Uterus (tissue), 3 donors: ENCODE measurements at regions not wholly inside any gene's neighbourhood (a gene's known extent, or its start where the extent isn't known, plus 50 kb on each side); places are given as distances from the start of the nearest gene placed in this dataset.
"Not testable (repeated sequence)": the region's sequence is repeated elsewhere in the genome, so short reads cannot be mapped to it uniquely, and the experiment has no call there.

Experiments used
- DNase-seq, 2 donors: peaks; one replicate each; pipeline ENCODE4 v3.0.0-alpha.2; 2019 to 2020
- H3K27ac ChIP-seq, 2 donors: fragments of 200-600 bp; sonication (generic); 1 replicate in 1 of 2; 2 replicates in 1 of 2; pipeline ENCODE4 v1.5.1; 2016 to 2018
- H3K27me3 ChIP-seq, 2 donors: fragments of 200-600 bp; sonication (generic); one replicate each; pipeline ENCODE4 v1.5.1; 2018 to 2019; ENCODE audit warnings: control low read depth in 1 of 2
- H3K36me3 ChIP-seq, 2 donors: fragments of 200-600 bp; sonication (generic); one replicate each; pipeline ENCODE4 v1.5.1; 2019; ENCODE audit warnings: control low read depth in 1 of 2
- H3K4me1 ChIP-seq, 2 donors: fragments of 200-600 bp; sonication (generic); one replicate each; pipeline ENCODE4 v1.5.1; 2018 to 2019; ENCODE audit warnings: control low read depth in 1 of 2
- H3K4me3 ChIP-seq, 2 donors: fragments of 200-600 bp; sonication (generic); 1 replicate in 1 of 2; 2 replicates in 1 of 2; pipeline ENCODE4 v1.5.1; 2018 to 2019; ENCODE audit warnings: mild to moderate bottlenecking in 1 of 2
- H3K9me3 ChIP-seq, 2 donors: fragments of 200-600 bp; sonication (generic); one replicate each; pipeline ENCODE4 v1.5.1; 2019; ENCODE audit warnings: control low read depth in 1 of 2
- CTCF ChIP-seq, 4 experiments: fragments of 200-600 bp in 2 of 4; fragments of 450-650 bp in 2 of 4; sonication (generic) in 2 of 4; IDR thresholded peaks; one replicate each; pipeline ENCODE4 v1.5.1; 2016 to 2019; ENCODE audit warnings: antibody characterized with exemption in 4 of 4, mild to moderate bottlenecking in 2 of 4, moderate library complexity in 1 of 4
- POLR2A ChIP-seq, 2 donors: fragments of 450-650 bp; IDR thresholded peaks; one replicate each; pipeline ENCODE4 v1.6.1; 2016; ENCODE audit warnings: antibody characterized with exemption in 2 of 2, mild to moderate bottlenecking in 1 of 2, moderate library complexity in 1 of 2
- intact Hi-C: fragments of 100-400 bp; cut with DNase I; formaldehyde crosslinking; loops from one replicate; pipeline ENCODE4 v1.15.1; 2023; ENCODE audit warnings: low total_unique reads
- donor health status: DM: yes; HTN: yes; CAD: no.

- no peak for DNase-seq
- Histone ChIP-seq H3K4me1 (no peaks in the 10 kb centered on the region), H3K36me3 (no peaks in the 10 kb centered on the region), H3K27ac (no peak overlapping the region), H3K4me3 (no peak overlapping the region), H3K9me3 (no peaks in the 10 kb centered on the region), H3K27me3 (no peaks in the 10 kb centered on the region)
- no peak for TF ChIP-seq POLR2A (IDR thresholded peaks at IDR 0.05)
- no peak for TF ChIP-seq CTCF (IDR thresholded peaks at IDR 0.05)
- intact Hi-C loops, result no loop called here
These were observed 96.6 kb upstream of the KDM7A start for GRCh38 chr7:140273417-140273816.

GRCh38 chr7:140271643-140271968, 94.8 kb upstream of the KDM7A start:
- DNase-seq, H3K27me3 ChIP-seq, intact Hi-C loops, H3K27ac ChIP-seq, H3K36me3 ChIP-seq, H3K4me1 ChIP-seq, H3K9me3 ChIP-seq, H3K4me3 ChIP-seq: not testable (repeated sequence)

GRCh38 chr7:140269004-140269638, 92.3 kb upstream of the KDM7A start:
- no peak overlapping the region for H3K27ac ChIP-seq
- no peaks in the 10 kb centered on the region for H3K9me3 ChIP-seq
- H3K4me1 ChIP-seq, result no peaks in the 10 kb centered on the region
- no peak for TF ChIP-seq POLR2A (IDR thresholded peaks at IDR 0.05)
- TF ChIP-seq CTCF (IDR thresholded peaks at IDR 0.05), result no peak
- intact Hi-C loops, result no loop called here
- H3K36me3 ChIP-seq, result no peaks in the 10 kb centered on the region
- H3K27me3 ChIP-seq, result no peaks in the 10 kb centered on the region
- no peak overlapping the region for H3K4me3 ChIP-seq
- no peak for DNase-seq

GRCh38 chr7:140267381-140268226, 90.8 kb upstream of the KDM7A start:
- H3K36me3 ChIP-seq, result no peaks in the 10 kb centered on the region
- no peaks in the 10 kb centered on the region for H3K9me3 ChIP-seq
- intact Hi-C loops, result no loop called here
- no peak for DNase-seq
- no peaks in the 10 kb centered on the region for H3K27me3 ChIP-seq
- H3K4me1 ChIP-seq, result no peaks in the 10 kb centered on the region
- TF ChIP-seq POLR2A (IDR thresholded peaks at IDR 0.05) (no peak), CTCF (IDR thresholded peaks at IDR 0.05) (no peak)
- H3K4me3 ChIP-seq, result no peak overlapping the region
- H3K27ac ChIP-seq, result no peak overlapping the region

GRCh38 chr7:140263277-140263676, 86.5 kb upstream of the KDM7A start:
- Histone ChIP-seq H3K4me3 (no peak overlapping the region), H3K27ac (no peak overlapping the region), H3K9me3 (no peaks in the 10 kb centered on the region), H3K36me3 (no peaks in the 10 kb centered on the region), H3K4me1 (no peaks in the 10 kb centered on the region), H3K27me3 (no peaks in the 10 kb centered on the region)
- DNase-seq, result no peak
- TF ChIP-seq CTCF (IDR thresholded peaks at IDR 0.05) (no peak), POLR2A (IDR thresholded peaks at IDR 0.05) (no peak)
- intact Hi-C loops, result no loop called here
